22Rv1 (cell line): ENCODE measurements at regions not wholly inside any gene's neighbourhood (a gene's known extent, or its start where the extent isn't known, plus 50 kb on each side); places are given as distances from the start of the nearest gene placed in this dataset.

ENCODE experiments used
- CTCF ChIP-seq: fragments of 450-650 bp; IDR thresholded peaks from 2 replicates; pipeline ENCODE4 v1.5.1; 2017; ENCODE audit warnings: mild to moderate bottlenecking
- ZFX ChIP-seq: fragments of 450-650 bp; IDR thresholded peaks from 2 replicates; pipeline ENCODE4 v1.6.1; 2017; ENCODE audit warnings: antibody characterized with exemption, borderline replicate concordance

DNA sequence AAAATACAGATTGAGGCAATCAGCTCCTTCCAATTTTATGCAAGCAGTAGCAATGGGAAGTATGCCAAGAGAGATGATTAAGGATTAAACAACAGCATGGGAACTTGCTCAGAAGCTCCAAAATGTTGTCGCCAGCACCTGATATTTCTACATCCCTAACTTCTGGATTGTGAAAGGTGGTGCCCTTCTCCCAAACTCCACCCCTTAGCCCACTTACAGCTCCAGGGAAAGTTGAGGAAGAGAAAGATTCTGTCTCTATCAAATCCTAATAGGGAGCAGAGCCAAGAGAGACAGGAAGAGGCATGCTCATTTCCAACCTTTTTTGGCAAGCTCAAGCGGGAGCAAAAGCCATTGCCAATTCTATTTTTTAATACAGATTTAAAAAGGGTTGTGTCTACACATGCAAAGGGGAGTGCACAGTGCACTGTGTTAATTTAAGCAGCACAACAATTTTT lies 92.4 kb upstream of the NR3C1 start:
- TF ChIP-seq CTCF (no peak), ZFX (no peak)
